DMS153 treated with DMSO at 0.1 percent for 48 hours (cell line): ENCODE measurements at regions not wholly inside any gene's neighbourhood (a gene's known extent, or its start where the extent isn't known, plus 50 kb on each side); places are given as distances from the start of the nearest gene placed in this dataset.
"Not testable (repeated sequence)": the region's sequence is repeated elsewhere in the genome, so short reads cannot be mapped to it uniquely, and the experiment has no call there.

Source experiments
- DNase-seq: peaks from one replicate; lab custom pipeline; 2025; ENCODE audit not compliant: unreplicated experiment; lab: John Stamatoyannopoulos, UW

GRCh38 chr20:50356525-50356885, 153.7 kb upstream of the PTPN1 start:
- no peak for DNase-seq

- no peak for DNase-seq
Observed at GRCh38 chr20:50356962-50357782, 153.0 kb upstream of the PTPN1 start.

GRCh38 chr20:50357783-50358161, 152.4 kb upstream of the PTPN1 start:
- no peak for DNase-seq

- DNase-seq: no peak
Observed at GRCh38 chr20:50358166-50358565, 152.0 kb upstream of the PTPN1 start.

- no peak for DNase-seq
Observed at GRCh38 chr20:50358971-50359370, 151.2 kb upstream of the PTPN1 start.

GRCh38 chr20:50359607-50360217, 150.5 kb upstream of the PTPN1 start:
- DNase-seq: no peak

- DNase-seq: no peak
Observed at GRCh38 chr20:50360218-50360672, 149.9 kb upstream of the PTPN1 start.

GRCh38 chr20:50360921-50361320, 149.3 kb upstream of the PTPN1 start:
- no peak for DNase-seq

GRCh38 chr20:50362177-50362576, 148.0 kb upstream of the PTPN1 start:
- not testable (repeated sequence) for DNase-seq

- no peak for DNase-seq
Observed at GRCh38 chr20:50363027-50363426, 147.2 kb upstream of the PTPN1 start.

GRCh38 chr20:50363479-50363878, 146.7 kb upstream of the PTPN1 start:
- DNase-seq: no peak

- no peak for DNase-seq
Observed at GRCh38 chr20:50364542-50364941, 145.6 kb upstream of the PTPN1 start.

- DNase-seq: peak; percentile 91
Observed at GRCh38 chr20:50366270-50367103, 143.7 kb upstream of the PTPN1 start.

- DNase-seq: no peak
Observed at GRCh38 chr20:50367104-50367674, 143.0 kb upstream of the PTPN1 start.

- DNase-seq: no peak
Observed at GRCh38 chr20:50367739-50368375, 142.3 kb upstream of the PTPN1 start.

GRCh38 chr20:50368386-50368785, 141.8 kb upstream of the PTPN1 start:
- DNase-seq: no peak

- no peak for DNase-seq
Observed at GRCh38 chr20:50368813-50369224, 141.4 kb upstream of the PTPN1 start.

GRCh38 chr20:50369225-50370035, 140.8 kb upstream of the PTPN1 start:
- DNase-seq: peak; percentile 88

GRCh38 chr20:50370036-50370566, 140.1 kb upstream of the PTPN1 start:
- DNase-seq: no peak
